ENCODE measurements at regions not wholly inside any gene's neighbourhood (a gene's known extent, or its start where the extent isn't known, plus 50 kb on each side); places are given as distances from the start of the nearest gene placed in this dataset.

GRCh38 chr13:56020425-56020824 lies 1120.3 kb upstream of the PRR20A start:
- H3K4me1 ChIP-seq (ENCODE audit: control insufficient read depth in 2 of 2, insufficient read depth in 2 of 2, low read length in 2 of 2), result no peaks in the 10 kb centered on the region
- H3K4me3 ChIP-seq (ENCODE audit: low read length in 2 of 2), result no peak overlapping the region
- no peak overlapping the region for H3K27ac ChIP-seq (ENCODE audit: low read depth in 2 of 2, low read length in 2 of 2)
- H3K9ac ChIP-seq (ENCODE audit: low read depth in 1 of 2, low read length in 2 of 2), result no peak overlapping the region
- H3K27me3 ChIP-seq (ENCODE audit: control insufficient read depth in 2 of 2, insufficient read depth in 2 of 2, low read length in 2 of 2), result no peaks in the 10 kb centered on the region
- H3K36me3 ChIP-seq (ENCODE audit: control insufficient read depth in 2 of 2, insufficient read depth in 2 of 2, low read length in 2 of 2), result no peaks in the 10 kb centered on the region
- H3K9me3 ChIP-seq (ENCODE audit: control insufficient read depth in 2 of 2, low read length in 2 of 2), result peaks cover 0 to 7% of the 10 kb centered on the region in 2 donors

- Histone ChIP-seq H3K27me3 (ENCODE audit: control insufficient read depth in 2 of 2, insufficient read depth in 2 of 2, low read length in 2 of 2) (no peaks in the 10 kb centered on the region), H3K4me3 (ENCODE audit: low read length in 2 of 2) (no peak overlapping the region), H3K36me3 (ENCODE audit: control insufficient read depth in 2 of 2, insufficient read depth in 2 of 2, low read length in 2 of 2) (no peaks in the 10 kb centered on the region), H3K27ac (ENCODE audit: low read depth in 2 of 2, low read length in 2 of 2) (no peak overlapping the region), H3K9me3 (ENCODE audit: control insufficient read depth in 2 of 2, low read length in 2 of 2) (peaks cover 0 to 2% of the 10 kb centered on the region in 2 donors), H3K9ac (ENCODE audit: low read depth in 1 of 2, low read length in 2 of 2) (no peak overlapping the region), H3K4me1 (ENCODE audit: control insufficient read depth in 2 of 2, insufficient read depth in 2 of 2, low read length in 2 of 2) (no peaks in the 10 kb centered on the region)
Measured at GRCh38 chr13:56039992-56040391, 1100.7 kb upstream of the PRR20A start.

- Histone ChIP-seq H3K9ac (ENCODE audit: low read depth in 1 of 2, low read length in 2 of 2) (no peak overlapping the region), H3K27ac (ENCODE audit: low read depth in 2 of 2, low read length in 2 of 2) (no peak overlapping the region), H3K27me3 (ENCODE audit: control insufficient read depth in 2 of 2, insufficient read depth in 2 of 2, low read length in 2 of 2) (no peaks in the 10 kb centered on the region), H3K4me3 (ENCODE audit: low read length in 2 of 2) (no peak overlapping the region), H3K9me3 (ENCODE audit: control insufficient read depth in 2 of 2, low read length in 2 of 2) (no peaks in the 10 kb centered on the region), H3K36me3 (ENCODE audit: control insufficient read depth in 2 of 2, insufficient read depth in 2 of 2, low read length in 2 of 2) (no peaks in the 10 kb centered on the region), H3K4me1 (ENCODE audit: control insufficient read depth in 2 of 2, insufficient read depth in 2 of 2, low read length in 2 of 2) (no peaks in the 10 kb centered on the region)
Measured at GRCh38 chr13:56066321-56066720, 1074.4 kb upstream of the PRR20A start.

- H3K4me3 ChIP-seq (ENCODE audit: low read length in 2 of 2), result no peak overlapping the region
- no peak overlapping the region for H3K9ac ChIP-seq (ENCODE audit: low read depth in 1 of 2, low read length in 2 of 2)
- H3K27me3 ChIP-seq (ENCODE audit: control insufficient read depth in 2 of 2, insufficient read depth in 2 of 2, low read length in 2 of 2), result no peaks in the 10 kb centered on the region
- no peaks in the 10 kb centered on the region for H3K36me3 ChIP-seq (ENCODE audit: control insufficient read depth in 2 of 2, insufficient read depth in 2 of 2, low read length in 2 of 2)
- H3K9me3 ChIP-seq (ENCODE audit: control insufficient read depth in 2 of 2, low read length in 2 of 2), result peaks cover 0 to 3% of the 10 kb centered on the region in 2 donors
- no peaks in the 10 kb centered on the region for H3K4me1 ChIP-seq (ENCODE audit: control insufficient read depth in 2 of 2, insufficient read depth in 2 of 2, low read length in 2 of 2)
- no peak overlapping the region for H3K27ac ChIP-seq (ENCODE audit: low read depth in 2 of 2, low read length in 2 of 2)
Measured at GRCh38 chr13:56102641-56103040, 1038.1 kb upstream of the PRR20A start.

GRCh38 chr13:56110751-56111150 lies 1030.0 kb upstream of the PRR20A start:
- H3K4me3 ChIP-seq (ENCODE audit: low read length in 2 of 2), result no peak overlapping the region
- H3K4me1 ChIP-seq (ENCODE audit: control insufficient read depth in 2 of 2, insufficient read depth in 2 of 2, low read length in 2 of 2), result no peaks in the 10 kb centered on the region
- no peaks in the 10 kb centered on the region for H3K9me3 ChIP-seq (ENCODE audit: control insufficient read depth in 2 of 2, low read length in 2 of 2)

GRCh38 chr13:56134524-56134923 lies 1006.2 kb upstream of the PRR20A start:
- no peak overlapping the region for H3K4me3 ChIP-seq (ENCODE audit: low read length in 2 of 2)
- no peaks in the 10 kb centered on the region for H3K36me3 ChIP-seq (ENCODE audit: control insufficient read depth in 2 of 2, insufficient read depth in 2 of 2, low read length in 2 of 2)
- no peaks in the 10 kb centered on the region for H3K9me3 ChIP-seq (ENCODE audit: control insufficient read depth in 2 of 2, low read length in 2 of 2)
- no peak overlapping the region for H3K9ac ChIP-seq (ENCODE audit: low read depth in 1 of 2, low read length in 2 of 2)
- no peaks in the 10 kb centered on the region for H3K27me3 ChIP-seq (ENCODE audit: control insufficient read depth in 2 of 2, insufficient read depth in 2 of 2, low read length in 2 of 2)
- no peaks in the 10 kb centered on the region for H3K4me1 ChIP-seq (ENCODE audit: control insufficient read depth in 2 of 2, insufficient read depth in 2 of 2, low read length in 2 of 2)
- H3K27ac ChIP-seq (ENCODE audit: low read depth in 2 of 2, low read length in 2 of 2), result no peak overlapping the region

More at GRCh38 chr13:56110751-56111150, 1030.0 kb upstream of the PRR20A start:
- H3K36me3 ChIP-seq (ENCODE audit: control insufficient read depth in 2 of 2, insufficient read depth in 2 of 2, low read length in 2 of 2), result no peaks in the 10 kb centered on the region
- H3K27ac ChIP-seq (ENCODE audit: low read depth in 2 of 2, low read length in 2 of 2), result no peak overlapping the region
- no peaks in the 10 kb centered on the region for H3K27me3 ChIP-seq (ENCODE audit: control insufficient read depth in 2 of 2, insufficient read depth in 2 of 2, low read length in 2 of 2)
- no peak overlapping the region for H3K9ac ChIP-seq (ENCODE audit: low read depth in 1 of 2, low read length in 2 of 2)

- Histone ChIP-seq H3K27ac (ENCODE audit: low read depth in 2 of 2, low read length in 2 of 2) (no peak overlapping the region), H3K9ac (ENCODE audit: low read depth in 1 of 2, low read length in 2 of 2) (no peak overlapping the region), H3K4me3 (ENCODE audit: low read length in 2 of 2) (no peak overlapping the region), H3K36me3 (ENCODE audit: control insufficient read depth in 2 of 2, insufficient read depth in 2 of 2, low read length in 2 of 2) (no peaks in the 10 kb centered on the region), H3K4me1 (ENCODE audit: control insufficient read depth in 2 of 2, insufficient read depth in 2 of 2, low read length in 2 of 2) (no peaks in the 10 kb centered on the region), H3K27me3 (ENCODE audit: control insufficient read depth in 2 of 2, insufficient read depth in 2 of 2, low read length in 2 of 2) (no peaks in the 10 kb centered on the region), H3K9me3 (ENCODE audit: control insufficient read depth in 2 of 2, low read length in 2 of 2) (peaks cover 0 to 3% of the 10 kb centered on the region in 2 donors)
Measured at GRCh38 chr13:56166864-56167263, 973.9 kb upstream of the PRR20A start.

GRCh38 chr13:56168581-56168980 lies 972.1 kb upstream of the PRR20A start:
- no peak overlapping the region for H3K4me3 ChIP-seq (ENCODE audit: low read length in 2 of 2)
- H3K9me3 ChIP-seq (ENCODE audit: control insufficient read depth in 2 of 2, low read length in 2 of 2), result peaks cover 0 to 3% of the 10 kb centered on the region in 2 donors
- no peaks in the 10 kb centered on the region for H3K4me1 ChIP-seq (ENCODE audit: control insufficient read depth in 2 of 2, insufficient read depth in 2 of 2, low read length in 2 of 2)
- no peak overlapping the region for H3K27ac ChIP-seq (ENCODE audit: low read depth in 2 of 2, low read length in 2 of 2)
- H3K27me3 ChIP-seq (ENCODE audit: control insufficient read depth in 2 of 2, insufficient read depth in 2 of 2, low read length in 2 of 2), result no peaks in the 10 kb centered on the region
- H3K9ac ChIP-seq (ENCODE audit: low read depth in 1 of 2, low read length in 2 of 2), result no peak overlapping the region
- H3K36me3 ChIP-seq (ENCODE audit: control insufficient read depth in 2 of 2, insufficient read depth in 2 of 2, low read length in 2 of 2), result no peaks in the 10 kb centered on the region

GRCh38 chr13:56173346-56173745 lies 967.4 kb upstream of the PRR20A start:
- H3K4me3 ChIP-seq (ENCODE audit: low read length in 2 of 2), result no peak overlapping the region
- H3K9ac ChIP-seq (ENCODE audit: low read depth in 1 of 2, low read length in 2 of 2), result no peak overlapping the region
- no peaks in the 10 kb centered on the region for H3K36me3 ChIP-seq (ENCODE audit: control insufficient read depth in 2 of 2, insufficient read depth in 2 of 2, low read length in 2 of 2)
- H3K27me3 ChIP-seq (ENCODE audit: control insufficient read depth in 2 of 2, insufficient read depth in 2 of 2, low read length in 2 of 2), result no peaks in the 10 kb centered on the region
- H3K9me3 ChIP-seq (ENCODE audit: control insufficient read depth in 2 of 2, low read length in 2 of 2), result peaks cover 0 to 3% of the 10 kb centered on the region in 2 donors
- H3K27ac ChIP-seq (ENCODE audit: low read depth in 2 of 2, low read length in 2 of 2), result no peak overlapping the region
- H3K4me1 ChIP-seq (ENCODE audit: control insufficient read depth in 2 of 2, insufficient read depth in 2 of 2, low read length in 2 of 2), result no peaks in the 10 kb centered on the region

GRCh38 chr13:56182598-56182997 lies 958.1 kb upstream of the PRR20A start:
- no peaks in the 10 kb centered on the region for H3K36me3 ChIP-seq (ENCODE audit: control insufficient read depth in 2 of 2, insufficient read depth in 2 of 2, low read length in 2 of 2)
- peaks cover 0 to 5% of the 10 kb centered on the region in 2 donors for H3K9me3 ChIP-seq (ENCODE audit: control insufficient read depth in 2 of 2, low read length in 2 of 2)
- H3K4me3 ChIP-seq (ENCODE audit: low read length in 2 of 2), result no peak overlapping the region
- no peaks in the 10 kb centered on the region for H3K4me1 ChIP-seq (ENCODE audit: control insufficient read depth in 2 of 2, insufficient read depth in 2 of 2, low read length in 2 of 2)
- no peaks in the 10 kb centered on the region for H3K27me3 ChIP-seq (ENCODE audit: control insufficient read depth in 2 of 2, insufficient read depth in 2 of 2, low read length in 2 of 2)
- H3K27ac ChIP-seq (ENCODE audit: low read depth in 2 of 2, low read length in 2 of 2), result no peak overlapping the region
- no peak overlapping the region for H3K9ac ChIP-seq (ENCODE audit: low read depth in 1 of 2, low read length in 2 of 2)

- Histone ChIP-seq H3K4me3 (ENCODE audit: low read length in 2 of 2) (no peak overlapping the region), H3K27me3 (ENCODE audit: control insufficient read depth in 2 of 2, insufficient read depth in 2 of 2, low read length in 2 of 2) (no peaks in the 10 kb centered on the region), H3K9me3 (ENCODE audit: control insufficient read depth in 2 of 2, low read length in 2 of 2) (peaks cover 0 to 4% of the 10 kb centered on the region in 2 donors), H3K36me3 (ENCODE audit: control insufficient read depth in 2 of 2, insufficient read depth in 2 of 2, low read length in 2 of 2) (no peaks in the 10 kb centered on the region), H3K4me1 (ENCODE audit: control insufficient read depth in 2 of 2, insufficient read depth in 2 of 2, low read length in 2 of 2) (no peaks in the 10 kb centered on the region), H3K27ac (ENCODE audit: low read depth in 2 of 2, low read length in 2 of 2) (no peak overlapping the region), H3K9ac (ENCODE audit: low read depth in 1 of 2, low read length in 2 of 2) (no peak overlapping the region)
Measured at GRCh38 chr13:56187331-56187730, 953.4 kb upstream of the PRR20A start.

Data from mucosa of rectum (tissue), 2 donors.